Calu3 (cell line): ENCODE measurements at regions not wholly inside any gene's neighbourhood (a gene's known extent, or its start where the extent isn't known, plus 50 kb on each side); places are given as distances from the start of the nearest gene placed in this dataset.

Source experiments
- BruUV-seq: library from RNA; stranded (reverse); fragments of 400-500 nt; replicated peaks from 2 replicates; lab custom pipeline; 2021; lab: Mats Ljungman, UMichigan
- CTCF ChIA-PET: fragments of 300-600 bp; sonication (Branson Sonifier 250); formaldehyde crosslinking; loops from one replicate; lab custom pipeline; 2022; ENCODE audit warnings: antibody characterized with exemption; lab: Charles Lee
- DNase-seq: peaks from one replicate; pipeline ENCODE4 v3.0.0; 2022
- H3K27ac Mint-ChIP-seq: one replicate; pipeline ENCODE4 v1.8.0; 2022; ENCODE audit warnings: mixed read lengths; ENCODE audit not compliant: unreplicated experiment
- H3K27me3 Mint-ChIP-seq: one replicate; pipeline ENCODE4 v1.8.0; 2022; ENCODE audit warnings: mixed read lengths; ENCODE audit not compliant: unreplicated experiment
- H3K36me3 Mint-ChIP-seq: one replicate; pipeline ENCODE4 v1.8.0; 2022; ENCODE audit warnings: mild to moderate bottlenecking, moderate library complexity, mixed read lengths; ENCODE audit not compliant: insufficient read depth, unreplicated experiment
- H3K4me1 Mint-ChIP-seq: one replicate; pipeline ENCODE4 v1.8.0; 2022; ENCODE audit warnings: mild to moderate bottlenecking, low read depth, mixed read lengths; ENCODE audit not compliant: unreplicated experiment
- H3K4me3 Mint-ChIP-seq: one replicate; pipeline ENCODE4 v1.8.0; 2022; ENCODE audit warnings: mild to moderate bottlenecking, low read depth, moderate library complexity, mixed read lengths; ENCODE audit not compliant: unreplicated experiment
- H3K9me3 Mint-ChIP-seq: one replicate; pipeline ENCODE4 v1.8.0; 2022; ENCODE audit warnings: low read depth, mixed read lengths; ENCODE audit not compliant: unreplicated experiment
- intact Hi-C: fragments of 100-400 bp; cut with micrococcal nuclease; formaldehyde crosslinking; loops from one replicate; pipeline ENCODE4 v1.10.0; 2022; ENCODE audit not compliant: unreplicated experiment
- TF ChIP-seq, protein P1 (sequence below): fragments of 200-600 bp; IDR thresholded peaks from one replicate; pipeline ENCODE4 v1.8.0; 2022; ENCODE audit warnings: antibody characterized with exemption; ENCODE audit not compliant: unreplicated experiment

DNA sequence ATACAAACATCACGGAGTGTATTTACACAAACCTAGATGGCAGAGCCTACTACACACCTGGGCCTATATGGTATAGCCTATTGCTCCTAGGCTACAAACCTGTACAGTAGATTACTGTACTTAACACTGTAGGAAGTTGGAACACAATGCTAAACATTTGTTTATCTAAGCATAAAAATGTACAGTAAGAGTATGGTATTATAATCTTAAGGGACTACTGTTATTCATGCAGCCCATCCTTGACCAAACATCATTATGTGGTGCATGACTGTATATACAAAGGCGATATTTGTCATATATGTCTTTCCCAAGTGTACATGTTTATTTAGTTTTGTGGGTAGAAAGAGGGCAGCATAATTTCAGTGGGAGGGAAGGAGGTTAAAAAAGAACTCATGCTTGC, 177.7 kb upstream of the FSTL5 start:
- no peak overlapping the region for H3K4me3 Mint-ChIP-seq
- H3K27me3 Mint-ChIP-seq = no peaks in the 10 kb centered on the region
- no peak for DNase-seq
- no peaks in the 10 kb centered on the region for H3K4me1 Mint-ChIP-seq
- no peak overlapping the region for H3K27ac Mint-ChIP-seq
- CTCF ChIA-PET = no interaction called here
- H3K9me3 Mint-ChIP-seq = no peaks in the 10 kb centered on the region
- intact Hi-C loops = no loop called here
- no TSS peak for BruUV-seq
- TF ChIP-seq, protein P1, sequence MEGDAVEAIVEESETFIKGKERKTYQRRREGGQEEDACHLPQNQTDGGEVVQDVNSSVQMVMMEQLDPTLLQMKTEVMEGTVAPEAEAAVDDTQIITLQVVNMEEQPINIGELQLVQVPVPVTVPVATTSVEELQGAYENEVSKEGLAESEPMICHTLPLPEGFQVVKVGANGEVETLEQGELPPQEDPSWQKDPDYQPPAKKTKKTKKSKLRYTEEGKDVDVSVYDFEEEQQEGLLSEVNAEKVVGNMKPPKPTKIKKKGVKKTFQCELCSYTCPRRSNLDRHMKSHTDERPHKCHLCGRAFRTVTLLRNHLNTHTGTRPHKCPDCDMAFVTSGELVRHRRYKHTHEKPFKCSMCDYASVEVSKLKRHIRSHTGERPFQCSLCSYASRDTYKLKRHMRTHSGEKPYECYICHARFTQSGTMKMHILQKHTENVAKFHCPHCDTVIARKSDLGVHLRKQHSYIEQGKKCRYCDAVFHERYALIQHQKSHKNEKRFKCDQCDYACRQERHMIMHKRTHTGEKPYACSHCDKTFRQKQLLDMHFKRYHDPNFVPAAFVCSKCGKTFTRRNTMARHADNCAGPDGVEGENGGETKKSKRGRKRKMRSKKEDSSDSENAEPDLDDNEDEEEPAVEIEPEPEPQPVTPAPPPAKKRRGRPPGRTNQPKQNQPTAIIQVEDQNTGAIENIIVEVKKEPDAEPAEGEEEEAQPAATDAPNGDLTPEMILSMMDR = no peak
- H3K36me3 Mint-ChIP-seq = no peaks in the 10 kb centered on the region

DNA sequence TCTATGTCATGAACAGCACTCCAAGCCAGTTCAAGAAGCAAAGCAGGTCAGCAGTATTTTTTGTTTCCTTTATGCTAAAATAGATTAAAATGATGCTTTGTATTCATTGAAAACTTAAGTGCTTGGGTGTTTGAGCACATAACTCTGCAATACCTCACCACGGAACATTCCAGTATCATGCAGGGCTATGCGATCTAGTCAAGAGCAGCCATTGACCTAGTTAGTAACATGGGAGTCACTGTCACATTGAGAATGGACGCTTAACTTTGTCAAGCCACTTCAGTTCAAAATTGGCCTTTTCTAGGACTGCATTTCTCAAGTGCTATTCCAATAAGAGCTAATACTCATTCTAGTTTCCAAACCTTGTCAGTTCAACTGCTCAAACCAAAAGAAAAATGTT, 160.1 kb upstream of the FSTL5 start:
- Mint-ChIP-seq H3K9me3 (no peaks in the 10 kb centered on the region), H3K36me3 (no peaks in the 10 kb centered on the region), H3K4me1 (no peaks in the 10 kb centered on the region), H3K4me3 (no peak overlapping the region), H3K27me3 (no peaks in the 10 kb centered on the region), H3K27ac (no peak overlapping the region)
- no TSS peak for BruUV-seq
- TF ChIP-seq, protein P1 = no peak
- CTCF ChIA-PET = no interaction called here
- intact Hi-C loops = no loop called here
- no peak for DNase-seq

DNA sequence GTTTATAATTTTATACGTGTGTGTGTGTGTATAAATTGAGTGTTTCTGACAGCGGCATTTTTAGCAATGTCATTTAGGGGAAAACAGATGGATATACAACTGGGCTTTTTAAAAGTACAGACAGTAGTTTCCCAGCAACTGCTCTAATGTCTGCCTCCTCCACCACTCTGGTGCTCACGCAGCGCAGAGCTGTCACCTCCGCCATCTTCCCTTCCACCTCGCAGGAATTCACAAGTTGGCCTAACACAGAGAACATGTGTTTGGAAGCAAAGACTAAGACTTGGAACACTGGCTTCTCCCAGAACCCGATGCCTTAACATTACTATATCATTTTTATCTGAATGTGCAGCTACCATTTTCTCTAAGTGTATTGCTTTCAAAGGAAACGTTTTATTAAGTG, 158.3 kb upstream of the FSTL5 start:
- Mint-ChIP-seq H3K36me3 (no peaks in the 10 kb centered on the region), H3K27me3 (no peaks in the 10 kb centered on the region), H3K4me3 (no peak overlapping the region), H3K4me1 (no peaks in the 10 kb centered on the region), H3K9me3 (no peaks in the 10 kb centered on the region), H3K27ac (no peak overlapping the region)
- intact Hi-C loops = no loop called here
- no TSS peak for BruUV-seq
- CTCF ChIA-PET = no interaction called here
- TF ChIP-seq, protein P1 = no peak
- DNase-seq = no peak

DNA sequence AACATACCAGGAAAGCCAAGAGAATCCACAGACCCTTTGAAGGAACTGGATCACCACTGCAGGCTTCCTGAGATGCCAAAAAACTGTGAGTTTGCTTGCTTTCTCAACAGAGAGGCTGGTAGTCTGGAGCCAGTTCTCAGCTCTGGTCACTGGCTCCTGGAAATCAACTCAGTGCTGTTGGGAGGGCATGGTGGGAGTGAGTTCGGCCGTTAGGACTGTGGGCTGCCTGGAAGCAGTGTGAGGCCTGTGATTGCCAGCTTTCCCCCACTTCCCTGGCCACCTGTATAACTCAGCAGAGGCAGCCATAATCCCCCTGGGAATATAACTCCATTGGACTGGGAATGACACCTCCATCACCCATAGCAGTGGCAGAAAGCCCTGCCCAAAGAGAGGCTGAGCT, 122.0 kb upstream of the FSTL5 start:
- intact Hi-C loops = no loop called here
- Mint-ChIP-seq H3K27me3 (no peaks in the 10 kb centered on the region), H3K9me3 (peaks cover 3% of the 10 kb centered on the region), H3K36me3 (no peaks in the 10 kb centered on the region), H3K4me1 (no peaks in the 10 kb centered on the region), H3K4me3 (no peak overlapping the region), H3K27ac (no peak overlapping the region)
- DNase-seq = no peak
- CTCF ChIA-PET = no interaction called here
- no TSS peak for BruUV-seq
- TF ChIP-seq, protein P1 = no peak
